Upper lobe of left lung (tissue), 4 donors: ENCODE measurements at regions not wholly inside any gene's neighbourhood (a gene's known extent, or its start where the extent isn't known, plus 50 kb on each side); places are given as distances from the start of the nearest gene placed in this dataset.

Experiments used
- EP300 ChIP-seq, 4 donors: sonication (generic); formaldehyde crosslinking; IDR thresholded peaks; one replicate each; pipeline ENCODE4 v1.5.1; 2017; ENCODE audit warnings: antibody characterized with exemption in 4 of 4, control low read depth in 2 of 4
- POLR2AphosphoS5 ChIP-seq, 2 donors: sonication (generic); formaldehyde crosslinking; IDR thresholded peaks; one replicate each; pipeline ENCODE4 v1.5.1; 2017; ENCODE audit warnings: antibody characterized with exemption in 2 of 2
- TF ChIP-seq, protein P1 (sequence below), 6 experiments: fragments of 450-650 bp in 4 of 6; fragments of 200-600 bp in 2 of 6; sonication (generic) in 2 of 6; IDR thresholded peaks; one replicate each; pipeline ENCODE4 v1.5.1; 2016 to 2019; ENCODE audit warnings: antibody characterized with exemption in 6 of 6

- no peak for TF ChIP-seq POLR2AphosphoS5 (IDR thresholded peaks at IDR 0.05)
- TF ChIP-seq, protein P1, sequence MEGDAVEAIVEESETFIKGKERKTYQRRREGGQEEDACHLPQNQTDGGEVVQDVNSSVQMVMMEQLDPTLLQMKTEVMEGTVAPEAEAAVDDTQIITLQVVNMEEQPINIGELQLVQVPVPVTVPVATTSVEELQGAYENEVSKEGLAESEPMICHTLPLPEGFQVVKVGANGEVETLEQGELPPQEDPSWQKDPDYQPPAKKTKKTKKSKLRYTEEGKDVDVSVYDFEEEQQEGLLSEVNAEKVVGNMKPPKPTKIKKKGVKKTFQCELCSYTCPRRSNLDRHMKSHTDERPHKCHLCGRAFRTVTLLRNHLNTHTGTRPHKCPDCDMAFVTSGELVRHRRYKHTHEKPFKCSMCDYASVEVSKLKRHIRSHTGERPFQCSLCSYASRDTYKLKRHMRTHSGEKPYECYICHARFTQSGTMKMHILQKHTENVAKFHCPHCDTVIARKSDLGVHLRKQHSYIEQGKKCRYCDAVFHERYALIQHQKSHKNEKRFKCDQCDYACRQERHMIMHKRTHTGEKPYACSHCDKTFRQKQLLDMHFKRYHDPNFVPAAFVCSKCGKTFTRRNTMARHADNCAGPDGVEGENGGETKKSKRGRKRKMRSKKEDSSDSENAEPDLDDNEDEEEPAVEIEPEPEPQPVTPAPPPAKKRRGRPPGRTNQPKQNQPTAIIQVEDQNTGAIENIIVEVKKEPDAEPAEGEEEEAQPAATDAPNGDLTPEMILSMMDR (IDR thresholded peaks at IDR 0.05), result no peak
- TF ChIP-seq EP300 (IDR thresholded peaks at IDR 0.05), result no peak
Measured at GRCh38 chr1:60504206-60504840, 430.8 kb upstream of the C1orf87 start.
